GM21447 (cell line): ENCODE measurements at regions not wholly inside any gene's neighbourhood (a gene's known extent, or its start where the extent isn't known, plus 50 kb on each side); places are given as distances from the start of the nearest gene placed in this dataset.

Experiments
- ATAC-seq: cut with Tn5 transposase; IDR thresholded peaks from one replicate; pipeline ENCODE4 v1.9.1; 2021; ENCODE audit not compliant: unreplicated experiment

DNA sequence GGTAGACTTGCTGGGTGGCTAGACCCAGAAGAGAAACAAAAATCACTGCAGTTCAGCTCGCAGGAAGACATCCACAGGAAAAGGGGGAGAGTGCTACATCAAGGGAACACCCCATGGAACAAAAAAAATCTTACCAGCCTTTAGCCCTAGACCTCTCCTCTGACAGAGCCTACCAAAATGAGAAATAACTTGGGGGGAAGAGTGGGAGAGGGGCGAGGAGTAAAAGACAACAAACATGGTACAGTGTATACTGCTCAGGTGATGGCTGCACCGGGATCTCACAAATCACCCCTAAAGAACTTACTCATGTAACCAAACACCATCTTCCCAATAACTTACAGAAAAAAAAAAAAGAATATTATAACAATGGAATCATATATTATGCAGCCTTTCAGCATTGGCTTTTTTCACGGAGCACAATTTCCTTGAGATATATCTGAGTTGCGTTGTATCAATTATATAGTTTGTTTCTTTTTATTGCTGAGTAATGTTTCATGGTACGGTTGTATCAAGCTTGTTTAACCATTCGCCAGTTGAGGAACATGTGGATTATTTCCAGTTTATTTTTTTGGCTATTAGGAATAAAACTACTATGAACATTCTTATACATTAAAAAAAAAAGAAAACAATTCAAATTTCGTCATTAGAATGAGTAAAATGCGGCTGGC lies 90.9 kb downstream of the ZNF280B start:
- no peak for ATAC-seq

DNA sequence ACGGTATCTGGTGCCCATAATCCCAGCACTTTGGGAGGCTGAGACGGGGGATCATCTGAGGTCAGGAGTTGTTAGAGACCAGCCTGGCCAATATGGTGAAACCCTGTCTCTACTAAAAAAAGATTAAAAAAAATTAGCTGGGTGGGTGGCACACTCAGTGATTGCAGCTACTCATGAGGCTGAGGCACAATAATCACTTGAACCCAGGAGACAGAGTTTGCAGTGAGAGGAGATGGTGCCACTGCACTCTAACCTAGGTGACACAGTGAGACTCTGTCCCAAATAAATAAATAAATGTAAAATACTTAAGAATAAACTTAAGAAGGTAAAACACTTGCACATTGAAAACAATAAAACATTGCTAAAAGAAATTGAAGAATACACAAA lies 90.4 kb downstream of the ZNF280B start:
- ATAC-seq: no peak

DNA sequence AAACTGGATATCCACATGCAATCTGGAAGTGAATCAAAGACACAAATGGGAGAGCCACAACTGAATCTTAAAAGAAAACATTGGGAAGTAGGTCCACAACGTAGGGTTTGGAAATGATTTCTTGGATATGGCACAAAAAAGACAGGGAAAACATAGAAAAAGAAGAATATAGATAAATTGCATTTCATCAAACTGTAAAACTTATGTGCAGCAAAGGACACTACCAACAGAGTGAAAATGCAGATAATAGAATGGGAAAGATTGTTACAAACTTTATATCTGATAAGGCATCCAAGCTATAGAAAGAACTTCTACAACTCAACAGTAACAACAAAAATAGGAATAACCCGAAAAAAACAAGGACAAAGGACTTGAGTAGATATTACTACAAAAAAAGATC lies 89.6 kb downstream of the ZNF280B start:
- no peak for ATAC-seq

DNA sequence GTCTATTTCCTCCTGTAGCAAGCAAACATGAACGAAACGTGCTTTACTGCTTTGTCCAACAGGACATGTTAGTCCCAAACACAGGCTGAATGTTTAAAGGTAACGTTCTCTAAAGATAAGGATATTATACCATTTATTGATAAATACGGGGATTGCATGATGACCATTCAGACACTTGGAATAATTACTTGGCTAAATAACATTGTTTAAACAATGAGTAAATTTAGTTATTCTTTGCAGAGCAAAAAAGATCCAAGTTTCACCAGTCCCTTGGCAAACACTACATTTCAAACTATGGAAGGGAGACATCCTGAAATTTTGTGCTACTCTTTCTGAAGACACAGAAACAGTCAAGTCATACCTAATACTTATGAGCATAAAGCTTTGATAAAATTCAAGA lies 88.0 kb downstream of the ZNF280B start:
- no peak for ATAC-seq

DNA sequence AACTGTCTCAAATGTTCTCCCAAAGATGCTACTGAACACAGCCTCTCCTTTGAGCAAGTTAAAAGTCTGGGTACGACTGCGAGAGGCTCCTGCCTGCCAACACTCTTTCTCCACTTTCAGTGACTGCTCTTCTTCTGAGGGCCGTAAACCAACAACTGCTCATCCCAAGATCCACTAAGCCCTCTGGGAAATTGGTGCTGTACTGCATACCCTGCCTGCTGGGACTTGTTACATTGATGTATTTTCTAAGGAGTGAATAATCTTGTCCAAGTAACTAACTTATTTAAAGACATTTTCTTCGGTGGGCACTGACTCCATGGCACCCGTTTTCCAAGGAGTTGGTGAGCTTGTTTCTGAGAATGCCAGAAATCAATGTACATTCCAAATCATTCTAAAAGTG lies 87.2 kb downstream of the ZNF280B start:
- ATAC-seq: no peak

DNA sequence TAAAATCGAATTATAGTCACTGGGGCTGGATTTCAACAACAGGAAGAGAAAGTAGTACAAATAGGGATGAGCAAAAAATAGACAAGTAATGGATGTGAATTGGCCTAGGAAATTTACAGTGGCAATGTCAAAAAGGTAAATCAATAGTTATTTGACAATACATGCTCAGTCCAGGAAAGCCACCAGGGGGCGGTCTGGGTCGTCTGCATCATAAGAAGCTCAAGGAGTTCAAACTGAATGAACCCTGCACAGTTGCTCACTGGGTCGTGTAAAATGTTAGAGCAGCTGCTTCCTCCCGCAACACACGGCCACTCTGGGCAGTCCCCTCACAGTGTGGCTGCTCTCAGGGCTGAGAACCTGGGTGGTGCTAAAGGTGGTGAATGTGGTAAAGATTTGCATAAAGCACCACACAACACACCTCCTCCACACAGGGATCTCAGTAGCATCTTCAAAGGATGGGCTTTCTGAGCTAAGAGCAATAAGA lies 85.9 kb downstream of the ZNF280B start:
- ATAC-seq: peak; percentile 90

DNA sequence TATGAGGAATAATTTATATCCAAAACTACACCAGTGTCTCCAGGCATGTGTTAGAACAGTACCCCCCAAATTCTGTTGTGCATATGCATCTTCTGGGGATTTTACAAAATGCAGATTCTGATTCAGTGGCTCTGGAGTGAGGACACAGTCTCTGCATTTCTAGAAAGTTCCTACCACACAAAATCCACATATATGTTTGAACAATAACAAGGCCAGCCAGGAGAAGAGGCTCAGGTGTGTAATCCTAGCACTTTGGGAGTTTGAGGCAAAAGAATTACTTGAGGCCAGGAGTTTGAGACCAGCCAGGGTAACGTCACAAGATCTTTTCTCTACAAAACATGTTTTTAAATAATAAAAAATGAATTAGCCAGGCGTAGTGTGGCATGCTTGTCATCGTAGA lies 84.9 kb downstream of the ZNF280B start:
- ATAC-seq: no peak

DNA sequence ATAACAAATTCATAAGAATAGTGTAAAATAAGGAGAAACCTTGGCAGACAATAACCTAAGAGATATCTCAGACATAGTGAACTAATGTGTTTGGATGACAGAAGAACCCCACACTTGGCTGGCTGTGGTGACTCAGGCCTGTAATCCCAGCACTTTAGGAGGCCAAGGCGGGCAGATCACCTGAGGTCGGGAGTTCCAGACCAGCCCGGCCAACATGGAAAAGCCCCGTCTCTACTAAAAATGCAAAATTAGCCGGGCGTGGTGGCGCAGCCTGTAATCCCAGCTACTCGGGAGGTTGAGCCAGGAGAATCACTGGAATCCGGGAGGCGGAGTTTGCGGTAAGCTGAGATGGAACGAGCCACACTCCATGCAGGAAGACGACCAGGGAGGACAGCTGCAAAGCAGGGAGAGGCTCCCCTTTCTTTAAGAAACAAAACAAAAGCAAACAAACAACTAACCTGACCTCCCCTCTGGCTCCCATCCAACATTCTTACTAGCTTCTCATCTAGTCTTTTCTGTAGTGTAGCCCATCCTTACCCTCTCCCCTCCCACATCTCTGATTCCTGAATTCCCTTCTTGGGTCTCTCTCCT lies 84.2 kb downstream of the ZNF280B start:
- ATAC-seq: no peak

DNA sequence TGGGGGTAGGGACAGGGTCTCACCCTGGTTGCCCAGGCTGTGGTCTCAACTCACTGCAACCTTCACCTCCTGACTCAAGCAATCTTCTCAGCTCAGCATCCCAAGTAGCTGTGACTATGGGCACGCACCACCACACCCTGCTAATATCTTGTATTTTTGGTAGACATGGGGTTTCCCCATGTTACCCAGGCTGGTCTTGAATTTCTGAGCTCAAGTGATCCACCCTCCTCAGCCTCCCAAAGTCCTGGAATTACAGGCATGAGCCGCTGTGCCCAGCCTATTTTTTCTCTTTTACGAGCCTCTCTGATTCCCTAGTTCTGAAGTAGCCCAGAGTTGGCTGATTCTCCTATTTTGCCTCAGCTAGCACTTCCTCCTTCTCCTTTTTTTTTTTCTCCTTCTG lies 83.6 kb downstream of the ZNF280B start:
- no peak for ATAC-seq

DNA sequence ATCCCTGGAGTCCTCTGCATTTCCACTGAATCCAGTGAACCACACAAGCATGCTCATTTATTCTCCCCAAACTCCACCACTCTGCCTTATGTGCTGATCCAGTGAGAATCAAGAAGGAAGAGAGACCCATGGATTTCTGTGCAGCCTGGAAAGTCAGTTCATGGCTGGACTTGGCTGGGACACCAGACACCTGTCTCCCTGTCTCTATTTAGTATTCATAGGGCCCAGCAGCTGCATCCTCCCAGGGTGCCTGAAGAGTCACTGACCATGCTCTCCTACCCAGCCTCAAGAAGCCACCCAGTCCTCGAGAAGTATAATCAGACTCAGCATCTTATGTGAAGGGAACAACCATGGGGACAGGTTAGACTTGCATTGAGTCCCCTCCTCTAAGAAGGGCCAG lies 83.2 kb downstream of the ZNF280B start:
- ATAC-seq: no peak

DNA sequence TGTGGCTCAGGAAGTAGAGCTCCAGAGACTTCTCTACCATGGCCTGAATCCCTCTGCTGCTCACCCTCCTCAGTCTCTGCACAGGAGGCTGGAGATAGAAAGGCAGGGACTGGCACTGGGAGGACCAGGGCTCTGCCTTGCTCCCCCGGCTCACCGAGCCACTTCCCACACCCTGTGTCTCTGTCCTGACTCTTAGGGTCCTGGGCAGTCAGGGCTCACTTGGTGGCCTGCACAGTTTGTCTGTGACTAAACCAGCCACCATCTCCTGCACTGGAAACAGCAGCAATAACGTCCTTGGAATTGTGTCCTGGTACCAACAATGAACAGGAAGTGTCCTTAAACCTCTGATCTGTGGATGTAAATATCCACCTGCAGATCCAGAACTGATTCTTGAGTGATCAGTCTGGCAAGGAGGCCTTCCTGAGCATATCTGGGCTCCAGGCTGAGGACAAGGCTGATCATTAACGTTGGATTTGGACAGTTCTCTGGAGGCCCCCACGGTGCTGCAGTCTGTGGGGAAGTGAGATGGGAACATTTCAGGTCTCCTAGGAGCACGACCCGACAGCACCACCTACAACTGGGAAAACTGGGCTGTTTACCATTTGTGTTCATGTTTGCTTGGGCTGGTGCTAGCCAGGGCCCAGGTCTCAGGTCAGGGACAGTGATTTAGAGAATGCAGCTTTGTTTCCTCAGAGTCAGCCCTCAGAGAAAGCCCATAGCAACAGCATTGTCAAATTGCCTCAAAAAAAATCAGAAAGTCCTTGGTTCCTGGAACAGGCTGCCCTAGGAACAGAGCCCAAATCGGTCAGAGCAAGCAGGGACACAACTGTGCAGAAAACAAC lies 82.5 kb downstream of the ZNF280B start:
- no peak for ATAC-seq

DNA sequence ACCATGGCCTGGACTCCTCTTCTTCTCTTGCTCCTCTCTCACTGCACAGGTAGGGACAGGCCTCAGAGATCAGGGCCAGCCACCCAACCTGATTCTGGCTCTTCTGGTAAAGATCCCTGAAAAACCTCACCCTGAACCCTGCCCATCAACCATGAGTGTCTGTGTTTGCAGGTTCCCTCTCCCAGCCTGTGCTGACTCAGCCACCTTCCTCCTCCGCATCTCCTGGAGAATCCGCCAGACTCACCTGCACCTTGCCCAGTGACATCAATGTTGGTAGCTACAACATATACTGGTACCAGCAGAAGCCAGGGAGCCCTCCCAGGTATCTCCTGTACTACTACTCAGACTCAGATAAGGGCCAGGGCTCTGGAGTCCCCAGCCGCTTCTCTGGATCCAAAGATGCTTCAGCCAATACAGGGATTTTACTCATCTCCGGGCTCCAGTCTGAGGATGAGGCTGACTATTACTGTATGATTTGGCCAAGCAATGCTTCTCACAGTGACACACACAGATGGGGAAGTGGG lies 80.9 kb downstream of the ZNF280B start:
- ATAC-seq: no peak

DNA sequence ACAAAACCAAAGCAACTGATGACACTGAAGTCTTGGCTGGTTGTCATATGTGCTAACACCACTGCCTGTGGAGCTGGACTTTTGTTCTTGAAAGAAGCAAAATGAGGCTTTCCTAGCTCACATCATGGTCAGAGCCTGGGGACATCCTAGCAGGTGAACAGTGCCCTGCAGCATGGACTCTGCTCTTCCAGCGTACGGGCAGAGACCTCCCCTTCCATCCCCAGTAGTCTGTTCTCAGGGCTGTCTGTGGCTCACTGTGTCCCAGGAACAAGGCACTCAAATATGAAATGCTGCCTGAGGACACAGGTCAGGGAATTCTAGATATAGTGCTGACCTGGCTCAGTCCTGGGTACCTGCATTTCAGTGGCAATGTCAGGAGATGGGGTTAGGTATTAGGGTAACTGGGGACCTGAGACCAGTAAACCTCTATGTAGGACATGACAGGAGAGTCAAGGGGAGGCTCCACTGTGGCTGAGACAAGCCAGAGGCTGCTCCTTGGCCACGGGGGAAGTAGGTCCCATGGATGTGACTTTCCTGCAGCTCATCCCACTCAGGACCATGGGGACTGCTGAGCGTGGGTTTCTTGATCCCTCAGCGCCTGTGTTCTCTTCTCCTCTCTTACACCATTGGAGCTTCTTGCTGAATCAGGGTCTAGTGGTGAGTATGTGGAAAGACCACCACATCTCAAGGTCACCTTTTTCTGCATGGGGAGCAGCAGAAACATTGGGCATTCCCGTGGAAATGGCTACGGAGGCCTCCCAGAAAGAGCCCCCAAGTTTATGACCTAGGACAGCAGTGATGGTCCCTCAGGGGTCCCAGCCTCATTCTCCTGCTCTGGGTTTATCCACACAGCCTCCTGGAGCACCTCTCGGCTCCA lies 80.1 kb downstream of the ZNF280B start:
- ATAC-seq: no peak

DNA sequence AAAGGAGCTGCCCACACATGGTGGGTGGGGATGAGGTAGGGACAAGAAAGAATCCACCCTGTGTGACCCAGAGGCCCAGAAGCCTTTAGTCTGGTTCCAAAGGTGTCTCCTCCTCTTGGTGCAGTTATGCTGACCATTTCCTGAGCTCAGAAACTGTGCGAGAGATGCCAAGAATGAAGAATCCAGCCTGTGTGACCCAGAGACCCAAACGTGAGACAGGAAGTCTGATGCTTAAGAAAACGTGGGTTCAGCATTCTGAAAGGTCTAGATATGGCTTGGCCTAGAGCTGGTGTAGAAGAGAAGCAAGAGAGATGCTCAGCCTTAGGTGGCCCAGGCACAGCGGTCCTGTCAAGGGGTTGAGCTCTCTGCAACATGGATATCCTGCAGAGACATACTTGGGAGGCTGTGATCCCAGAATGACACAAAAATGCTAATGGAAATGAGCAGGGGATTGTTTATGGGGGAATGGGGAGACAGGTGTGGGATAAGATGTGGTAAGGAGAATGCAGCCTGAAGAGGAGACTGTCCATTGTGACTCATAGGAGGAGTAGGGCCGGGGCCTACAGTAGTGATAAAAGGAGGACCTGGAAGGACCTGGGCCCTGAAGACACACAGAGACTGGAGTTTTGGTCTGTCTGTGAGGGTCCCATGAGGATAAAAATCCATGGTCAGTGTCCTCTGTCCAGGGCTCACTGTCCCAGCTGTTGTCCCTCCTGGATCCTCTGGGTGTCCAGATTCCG lies 79.0 kb downstream of the ZNF280B start:
- no peak for ATAC-seq

DNA sequence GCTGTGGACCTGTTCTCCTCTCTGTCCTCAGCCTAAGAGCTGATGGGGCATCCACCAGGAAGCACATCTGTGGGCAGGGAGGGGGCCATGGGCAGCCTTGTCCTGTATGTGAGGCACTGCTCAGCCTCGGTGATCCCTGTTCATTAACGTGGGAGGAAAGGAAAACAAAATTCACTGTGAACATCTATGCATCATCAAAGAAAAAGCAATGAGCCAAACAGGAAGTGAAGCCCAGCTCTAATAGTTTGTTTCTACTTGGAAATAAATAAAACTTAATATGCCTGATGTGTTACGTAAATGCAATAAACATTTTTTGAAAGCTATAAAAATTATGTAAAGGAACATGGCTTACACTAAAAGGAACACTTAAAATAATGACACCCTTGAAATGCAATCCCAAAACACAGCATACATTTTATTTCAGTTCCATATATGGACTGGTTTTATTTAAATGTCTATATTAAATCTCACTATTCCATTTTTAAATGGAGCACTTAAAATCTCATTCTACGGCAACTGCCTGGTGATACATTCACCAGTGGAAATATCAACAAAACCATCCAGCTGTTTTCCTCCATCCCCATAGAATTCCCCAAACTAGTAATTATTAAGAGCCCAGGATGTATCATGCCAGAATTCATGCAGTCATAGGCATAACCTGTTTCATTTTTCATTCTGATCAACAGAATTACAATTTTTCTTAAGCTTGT lies 78.3 kb downstream of the ZNF280B start:
- no peak for ATAC-seq

DNA sequence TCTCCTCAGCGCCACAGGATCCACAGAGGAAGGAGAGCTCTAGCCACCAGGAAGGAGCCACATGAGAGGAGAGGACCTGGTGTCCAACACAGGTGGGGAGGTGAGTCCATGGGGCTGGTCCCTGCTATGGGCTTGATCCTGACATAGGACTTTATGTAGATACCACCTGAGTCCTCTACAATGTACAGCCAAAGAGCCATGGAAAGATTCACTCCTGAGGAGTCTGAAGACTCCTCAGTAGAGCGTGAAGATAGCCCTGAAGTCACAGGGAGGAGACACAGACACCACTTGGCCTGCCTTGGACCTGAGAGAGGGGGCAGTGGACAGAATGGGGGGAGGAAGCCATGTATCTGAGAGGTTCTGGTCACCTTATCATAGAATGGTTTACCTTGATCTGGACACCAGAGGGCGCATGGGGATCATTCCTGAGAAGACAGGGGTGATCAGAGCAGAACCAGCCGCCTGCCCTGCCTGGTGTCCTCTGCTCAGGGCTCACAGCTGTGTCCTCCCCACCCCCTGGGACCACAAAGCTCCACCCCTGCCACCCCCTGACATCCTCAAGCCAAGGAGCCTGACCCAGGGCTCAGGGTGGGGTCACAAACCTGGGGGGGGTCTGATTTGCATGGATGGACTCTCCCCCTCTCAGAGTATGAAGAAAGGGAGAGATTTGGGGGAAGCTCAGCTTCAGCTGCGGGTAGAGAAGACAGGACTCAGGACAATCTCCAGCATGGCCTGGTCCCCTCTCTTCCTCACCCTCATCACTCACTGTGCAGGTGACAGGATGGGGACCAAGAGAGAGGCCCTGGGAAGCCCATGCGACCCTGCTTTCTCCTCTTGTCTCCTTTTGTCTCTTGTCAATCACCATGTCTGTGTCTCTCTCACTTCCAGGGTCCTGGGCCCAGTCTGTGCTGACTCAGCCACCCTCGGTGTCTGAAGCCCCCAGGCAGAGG lies 77.0 kb downstream of the ZNF280B start:
- ATAC-seq: no peak

DNA sequence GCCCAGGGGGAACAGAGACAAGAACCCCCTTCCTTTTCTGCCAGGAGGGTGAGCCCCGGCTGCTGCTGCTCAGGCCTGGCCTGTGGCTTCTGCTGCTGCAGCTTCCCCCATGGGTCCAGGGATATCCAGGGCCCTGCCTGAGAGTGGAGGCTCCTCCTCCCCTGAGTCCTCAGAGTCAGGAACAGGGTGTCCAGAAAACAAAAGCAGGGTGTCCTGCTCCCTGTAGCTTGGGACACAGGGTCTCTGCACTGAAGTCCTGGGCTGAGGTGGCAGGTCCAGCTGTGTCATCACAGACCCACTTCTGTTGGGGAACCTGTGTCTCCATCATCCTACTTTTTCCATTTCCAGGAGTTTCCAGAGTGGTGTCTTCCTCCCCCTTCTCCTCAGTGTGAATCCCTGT lies 76.1 kb downstream of the ZNF280B start:
- ATAC-seq: no peak

DNA sequence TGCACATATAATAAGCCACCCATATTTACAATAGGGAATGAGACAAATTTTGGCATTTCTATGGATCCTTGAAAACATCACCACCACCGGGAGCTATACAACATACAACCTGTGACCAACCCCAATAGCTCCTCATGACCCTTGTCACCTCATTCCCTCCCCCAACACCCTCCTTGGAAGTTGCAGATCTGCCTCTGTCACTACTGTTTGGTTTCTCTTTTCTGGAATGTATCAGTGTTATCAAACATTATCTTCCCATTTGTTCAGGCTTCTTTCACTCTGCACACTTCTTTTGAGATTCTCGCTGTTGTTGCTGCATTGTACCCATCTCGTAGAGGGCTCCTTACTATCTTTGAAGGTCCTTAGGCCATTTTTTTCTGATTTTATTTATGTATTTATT lies 75.6 kb downstream of the ZNF280B start:
- ATAC-seq: no peak

DNA sequence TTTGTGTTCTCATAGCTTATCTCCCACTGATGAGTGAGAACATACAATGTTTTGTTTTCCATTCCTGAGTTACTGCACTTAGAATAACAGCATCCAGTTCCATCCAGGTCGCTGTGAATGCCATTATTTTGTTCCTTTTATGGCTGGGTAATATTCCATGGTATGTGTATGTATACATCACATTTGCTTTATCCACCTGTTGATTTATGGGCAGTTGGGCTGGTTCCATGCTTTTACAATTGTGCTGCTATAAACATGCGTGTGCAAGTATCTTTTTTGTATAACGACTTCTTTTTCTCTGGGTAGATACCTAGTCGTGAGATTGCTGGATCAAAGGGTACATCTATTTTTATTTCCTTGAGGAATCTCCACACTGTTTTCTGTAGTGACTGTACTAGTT lies 74.8 kb downstream of the ZNF280B start:
- no peak for ATAC-seq
